GM18867 (cell line): ENCODE measurements at regions not wholly inside any gene's neighbourhood (a gene's known extent, or its start where the extent isn't known, plus 50 kb on each side); places are given as distances from the start of the nearest gene placed in this dataset.
A peak's percentile ranks its signal among the peaks of the same experiment; 100 is the strongest.

Source experiments
- ATAC-seq: cut with Tn5 transposase; IDR thresholded peaks from one replicate; pipeline ENCODE4 v1.9.1; 2021; ENCODE audit warnings: mild to moderate bottlenecking, moderate library complexity; ENCODE audit not compliant: unreplicated experiment

DNA sequence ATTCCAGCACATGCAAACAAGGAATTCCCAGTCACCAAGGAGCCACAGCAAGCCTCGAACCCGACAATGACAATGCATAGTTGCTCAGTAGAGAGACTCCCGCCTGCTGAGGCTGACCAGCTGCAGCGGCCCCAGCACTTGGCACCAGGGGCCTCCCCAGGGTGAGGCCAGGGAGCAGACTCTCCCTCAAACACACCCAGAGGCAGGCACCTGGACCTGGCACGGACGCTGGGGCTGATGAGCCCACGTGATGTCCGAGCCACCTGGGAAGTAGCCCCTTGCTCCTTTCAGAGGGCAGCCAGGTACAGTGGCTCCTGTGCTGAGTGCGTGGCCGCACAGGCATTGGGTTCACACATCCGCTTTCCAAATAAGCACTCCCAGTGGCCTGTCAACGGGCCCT lies 315.9 kb upstream of the TGFBR2 start:
- ATAC-seq, result no peak

DNA sequence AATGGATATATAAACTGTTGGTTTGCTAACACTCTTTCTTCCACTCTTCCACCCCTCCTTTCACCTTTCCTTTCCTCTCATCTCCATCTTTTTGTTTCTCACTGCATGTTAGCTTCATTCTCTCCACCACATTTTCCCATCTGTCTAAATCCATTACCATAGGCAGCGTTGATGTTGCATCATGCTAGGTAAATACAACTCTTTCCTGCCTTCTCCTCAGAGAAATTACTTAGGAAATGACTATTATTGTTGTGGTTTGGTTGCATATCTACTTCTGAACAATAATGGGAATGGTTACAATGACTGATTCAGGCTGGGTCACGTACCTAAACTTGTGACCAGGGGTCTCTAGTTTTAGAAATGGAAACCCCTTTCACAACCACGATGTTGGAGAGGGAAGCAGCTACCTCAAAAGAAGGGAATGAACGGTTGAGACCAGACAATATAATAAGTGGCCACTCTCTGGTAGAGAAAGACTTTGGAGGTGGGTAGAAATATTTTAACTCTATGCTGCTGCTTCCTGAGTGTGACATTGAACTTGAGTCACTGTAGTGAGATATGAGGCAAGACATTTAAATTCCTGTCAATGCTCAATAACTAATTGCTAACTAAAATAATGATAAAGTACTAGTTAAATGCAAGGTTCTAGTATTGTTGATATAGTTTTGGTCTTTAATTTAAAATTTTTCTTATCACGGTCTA lies 314.1 kb upstream of the TGFBR2 start:
- no peak for ATAC-seq

DNA sequence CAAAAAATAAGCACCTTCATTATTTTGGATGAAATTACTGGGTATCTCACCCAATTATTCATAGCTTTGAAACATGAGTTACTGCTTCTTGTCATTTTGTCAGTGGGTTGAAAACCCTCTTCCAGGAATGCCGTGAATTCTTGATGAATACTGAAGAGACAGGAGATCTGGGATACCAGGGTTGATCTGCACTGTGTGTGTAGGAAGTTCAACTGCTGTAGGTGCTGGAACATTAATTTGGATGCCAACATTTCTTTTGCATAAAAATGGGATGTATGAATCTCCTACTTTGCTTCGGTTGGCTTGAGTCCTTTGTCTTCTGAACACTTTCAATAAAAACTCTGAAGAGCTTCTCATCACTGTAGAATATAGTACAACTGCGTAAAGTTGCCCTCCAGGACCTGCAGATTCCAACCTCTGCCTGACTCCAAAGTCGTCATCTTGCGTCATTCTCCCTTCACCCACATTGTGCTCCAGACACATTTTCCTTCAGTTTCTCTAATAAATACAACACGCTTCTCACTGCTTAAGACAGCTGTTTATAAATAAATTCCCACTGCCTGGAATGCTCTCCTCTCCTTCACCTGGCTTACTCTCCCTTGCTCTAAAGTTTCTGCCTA lies 312.7 kb upstream of the TGFBR2 start:
- ATAC-seq, result no peak

DNA sequence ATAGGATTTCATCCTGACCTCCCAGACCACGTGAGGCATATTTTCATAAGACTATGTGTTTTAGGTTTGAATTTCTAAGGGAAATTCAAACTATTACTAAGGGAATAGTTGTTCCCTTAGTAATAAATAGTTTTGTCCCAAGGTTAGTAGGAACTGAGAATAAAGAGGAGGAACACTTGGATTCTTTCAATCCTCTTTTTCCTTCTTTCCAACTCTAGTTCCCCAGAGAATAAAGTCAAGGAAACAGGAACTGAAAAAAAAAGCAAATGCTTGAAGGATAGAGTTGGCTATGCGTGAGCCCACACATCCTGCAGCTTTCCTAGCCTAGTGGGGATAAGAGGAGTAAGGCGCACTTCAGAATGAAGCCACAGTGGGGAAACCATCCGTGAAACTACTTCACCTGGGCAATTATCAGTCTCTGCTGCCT lies 312.1 kb upstream of the TGFBR2 start:
- no peak for ATAC-seq

DNA sequence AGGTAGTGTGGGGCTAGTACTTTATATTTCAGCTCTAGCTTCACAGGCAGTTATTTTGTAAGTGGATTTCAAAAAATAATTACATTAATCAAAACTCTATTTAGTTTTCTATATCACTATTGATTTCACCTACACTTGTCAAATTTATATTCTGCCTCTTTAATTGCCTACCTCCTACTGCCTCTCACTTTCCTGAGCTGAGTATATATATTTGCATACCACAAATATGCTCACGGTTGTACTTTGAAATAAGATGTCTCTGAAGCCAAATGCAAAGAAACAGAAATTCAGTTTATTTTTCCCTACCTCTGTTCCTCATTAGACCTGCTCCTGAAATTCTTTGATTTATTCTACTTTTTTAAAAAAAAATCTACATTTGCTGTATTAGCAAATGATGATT lies 309.3 kb upstream of the TGFBR2 start:
- peak; percentile 74 for ATAC-seq

DNA sequence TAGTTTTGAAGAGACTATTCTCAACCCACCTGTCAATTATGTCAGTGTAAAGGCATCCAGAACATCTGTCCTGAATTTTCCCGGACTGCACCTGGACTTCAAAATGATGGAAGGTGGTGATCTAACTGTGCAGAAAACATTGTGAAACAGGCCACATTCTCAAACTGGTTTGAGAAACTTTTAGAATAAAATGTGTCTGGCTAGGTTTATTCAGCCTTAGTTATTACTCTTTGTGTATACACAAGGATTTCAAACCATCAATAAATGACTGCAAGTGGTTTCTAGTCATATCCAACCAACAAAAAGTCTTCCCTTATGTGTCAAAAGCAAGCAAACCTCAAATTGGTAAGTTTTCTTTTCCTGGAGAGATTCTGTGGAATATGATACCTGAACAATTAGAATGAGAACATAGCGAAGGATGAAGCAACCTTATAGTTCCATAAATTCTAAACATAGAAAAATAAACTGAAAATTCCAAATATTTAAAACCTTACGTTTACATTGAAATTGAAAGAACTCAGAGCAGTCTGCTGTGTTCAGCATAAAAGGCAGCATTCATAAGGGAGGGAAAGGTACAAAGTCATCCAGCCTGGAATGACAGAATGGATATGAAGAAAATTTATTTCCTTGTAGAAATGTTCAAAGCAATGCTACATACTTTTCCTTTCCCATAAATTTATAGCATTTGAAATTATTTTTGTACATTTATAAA lies 306.6 kb upstream of the TGFBR2 start:
- no peak for ATAC-seq

DNA sequence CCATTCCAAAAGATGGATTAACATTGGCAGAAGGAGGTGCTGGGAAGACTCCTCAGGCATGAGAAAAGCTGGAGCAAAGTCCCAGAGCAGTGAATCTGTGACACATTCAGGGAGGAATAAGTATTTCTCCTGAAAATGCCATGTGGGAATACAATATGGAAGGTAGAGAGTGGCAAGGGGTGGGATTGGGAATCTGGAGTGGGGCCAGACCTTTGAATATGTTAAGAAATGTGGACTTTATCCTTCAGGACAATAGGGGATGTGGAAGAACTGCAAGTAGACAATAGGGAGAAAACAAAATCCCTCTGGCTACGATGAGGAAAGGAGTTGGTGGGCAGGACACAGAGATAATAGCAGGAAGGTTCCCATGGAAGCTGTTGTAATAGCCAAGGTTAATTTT lies 305.6 kb upstream of the TGFBR2 start:
- no peak for ATAC-seq

DNA sequence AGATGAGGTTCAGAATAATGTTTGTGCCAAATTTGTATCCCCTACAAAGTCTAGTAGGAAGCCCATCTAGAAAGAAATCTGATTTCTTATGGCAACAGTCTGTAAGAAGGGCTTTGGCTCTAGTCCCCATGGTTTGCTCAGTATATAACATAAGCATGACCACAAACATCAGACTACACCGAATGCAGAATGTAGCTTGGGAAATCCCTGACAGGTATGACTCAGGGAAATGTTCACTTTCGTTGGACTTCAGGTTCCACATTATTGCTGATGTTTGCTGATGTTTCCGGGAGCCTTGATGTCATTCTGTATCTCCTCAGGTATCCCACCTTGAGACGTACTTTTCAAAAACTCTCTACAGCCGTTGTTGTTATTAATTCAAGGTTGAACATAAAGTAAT lies 304.4 kb upstream of the TGFBR2 start:
- ATAC-seq, result no peak

DNA sequence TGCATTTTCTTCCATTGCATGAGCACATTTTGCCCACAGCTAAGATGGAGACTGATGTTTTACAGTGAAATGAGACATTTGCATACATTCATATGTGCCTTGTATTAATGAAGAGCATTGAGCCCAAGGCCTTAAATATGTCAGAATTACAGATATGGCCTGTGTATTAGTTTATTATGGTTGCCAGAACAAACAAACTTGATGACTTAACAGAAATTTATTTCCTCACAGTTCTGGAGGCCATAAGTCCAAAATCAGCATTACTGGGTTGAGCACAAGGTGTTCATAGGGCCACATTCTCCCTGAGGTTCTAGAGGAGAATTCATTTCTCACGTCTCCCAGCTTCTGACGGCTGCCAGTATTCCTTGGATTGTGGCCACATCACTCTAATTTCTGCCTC lies 302.6 kb upstream of the TGFBR2 start:
- no peak for ATAC-seq

DNA sequence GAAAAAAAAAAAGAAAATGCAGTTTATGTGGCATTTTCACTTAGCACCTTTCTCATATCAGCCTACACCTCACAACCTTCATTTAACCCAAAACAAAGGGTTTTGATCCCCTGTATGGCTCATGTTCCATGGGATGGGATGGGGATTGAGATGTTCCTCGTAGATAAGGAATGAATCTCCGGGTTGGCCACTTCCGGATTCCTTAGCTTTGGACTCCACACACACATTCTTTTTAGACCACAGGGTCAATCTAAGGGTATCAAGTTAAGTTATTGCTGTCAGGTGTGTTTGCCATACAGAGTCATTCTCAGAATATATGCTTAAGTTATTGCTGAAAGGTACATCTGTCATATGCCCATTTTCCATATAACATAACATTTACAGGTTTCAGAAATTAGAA lies 301.4 kb upstream of the TGFBR2 start:
- no peak for ATAC-seq

DNA sequence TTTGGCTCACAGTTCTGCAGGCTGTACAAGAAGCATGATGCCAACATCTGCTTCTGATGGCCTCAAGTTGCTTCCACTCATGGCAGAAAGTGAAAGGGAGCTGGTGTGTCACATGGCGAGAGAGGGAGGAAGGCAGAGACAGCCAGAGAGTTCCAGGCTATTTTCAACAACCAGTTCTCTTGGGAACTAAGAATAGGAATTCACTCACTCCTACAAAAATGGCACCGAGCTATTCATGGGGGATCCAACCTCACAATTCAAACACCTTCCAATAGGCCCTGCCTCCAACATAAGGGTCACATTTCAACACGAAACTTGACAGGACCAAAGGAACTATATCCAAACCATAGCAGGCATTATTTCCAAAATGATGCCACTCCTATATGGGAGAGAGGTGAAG lies 299.5 kb upstream of the TGFBR2 start:
- no peak for ATAC-seq

DNA sequence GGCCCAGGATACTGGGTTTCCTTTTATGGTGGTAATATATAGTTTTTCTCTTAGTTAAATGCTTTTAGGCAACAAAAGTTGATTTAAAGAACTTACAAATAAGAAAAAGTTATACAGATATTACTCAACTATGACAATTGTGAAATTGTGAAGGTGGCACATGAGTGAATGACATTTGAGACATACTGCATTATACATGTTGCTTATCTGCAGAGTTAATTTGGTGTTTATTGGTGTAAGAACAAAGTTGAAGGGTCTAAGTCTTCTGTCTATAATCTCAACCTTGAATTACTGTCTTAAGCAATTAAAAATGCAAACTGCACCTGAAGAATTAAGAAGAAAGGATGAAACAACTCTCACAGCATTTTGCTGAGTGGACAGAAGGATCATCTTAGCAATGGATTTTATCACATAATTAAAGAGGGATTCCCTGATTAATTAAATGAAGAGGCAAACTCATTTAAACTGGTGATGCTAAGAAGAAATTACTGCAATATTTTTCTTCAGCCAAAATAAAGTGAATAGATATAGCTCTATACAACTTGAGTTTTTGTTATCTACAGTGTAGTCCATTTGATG lies 298.9 kb upstream of the TGFBR2 start:
- no peak for ATAC-seq

DNA sequence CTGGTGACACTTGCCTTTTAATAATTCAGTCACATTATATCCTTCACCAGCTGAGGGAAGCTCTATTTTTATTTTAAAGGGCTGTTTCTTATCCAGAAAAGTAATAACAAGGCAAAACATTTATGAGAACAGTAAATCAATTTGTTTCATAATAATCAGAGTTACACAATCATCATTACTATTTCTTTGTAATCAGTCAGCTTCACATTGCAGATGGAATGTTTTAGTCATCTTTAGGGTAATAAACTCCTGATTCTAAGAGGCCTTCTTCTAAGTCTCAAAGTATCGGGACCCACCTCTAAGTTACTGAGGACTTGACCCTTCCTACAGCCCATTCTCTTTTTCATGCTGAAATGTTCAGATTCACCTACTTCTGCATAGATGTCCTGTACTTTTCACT lies 298.3 kb upstream of the TGFBR2 start:
- ATAC-seq, result no peak

DNA sequence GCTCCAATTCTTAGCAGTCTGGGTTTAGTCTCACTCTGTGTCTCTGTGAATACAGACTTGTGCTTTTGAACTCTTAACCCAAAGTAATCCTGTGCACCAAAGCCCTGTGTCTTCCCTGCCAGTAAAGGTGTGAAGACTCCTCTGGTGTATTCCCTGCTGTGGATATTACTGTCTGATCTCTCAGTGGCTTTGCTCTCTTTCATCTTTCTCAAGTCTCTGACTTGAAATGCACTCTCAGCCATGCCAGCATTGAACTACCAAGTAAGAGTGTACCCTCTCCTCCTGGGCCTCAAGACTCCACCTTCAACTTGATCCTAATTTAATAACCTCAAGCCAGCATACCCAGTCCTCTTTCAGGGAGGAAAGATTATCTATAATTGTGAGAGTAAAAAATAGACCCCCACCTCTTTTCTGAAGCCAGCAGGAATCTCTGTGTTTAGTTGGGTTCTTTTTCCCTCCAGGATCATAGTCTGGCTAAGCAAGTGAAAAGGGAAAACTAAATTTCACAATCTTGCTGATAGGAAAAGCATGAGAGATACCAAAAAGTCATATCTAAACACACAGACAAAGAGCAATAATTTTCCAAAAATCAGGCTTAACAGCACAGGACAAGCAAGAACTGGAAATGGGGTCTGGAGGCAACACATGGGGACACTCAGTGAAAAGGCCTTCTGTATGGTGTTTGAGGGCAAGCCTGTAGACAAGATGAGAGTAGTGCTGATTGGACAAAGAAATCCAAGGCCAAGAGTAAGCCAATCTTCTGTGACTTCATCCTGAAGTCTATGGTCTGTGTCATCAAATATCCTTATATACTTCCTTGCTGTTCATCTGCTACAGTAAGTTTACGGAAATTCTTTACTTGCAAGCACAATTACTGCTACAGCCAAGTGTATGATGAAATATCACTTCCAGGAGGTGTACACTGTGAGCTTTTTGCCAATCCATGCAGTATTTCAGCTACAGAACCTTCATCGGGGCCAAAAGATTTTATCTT lies 296.1 kb upstream of the TGFBR2 start:
- ATAC-seq, result no peak

DNA sequence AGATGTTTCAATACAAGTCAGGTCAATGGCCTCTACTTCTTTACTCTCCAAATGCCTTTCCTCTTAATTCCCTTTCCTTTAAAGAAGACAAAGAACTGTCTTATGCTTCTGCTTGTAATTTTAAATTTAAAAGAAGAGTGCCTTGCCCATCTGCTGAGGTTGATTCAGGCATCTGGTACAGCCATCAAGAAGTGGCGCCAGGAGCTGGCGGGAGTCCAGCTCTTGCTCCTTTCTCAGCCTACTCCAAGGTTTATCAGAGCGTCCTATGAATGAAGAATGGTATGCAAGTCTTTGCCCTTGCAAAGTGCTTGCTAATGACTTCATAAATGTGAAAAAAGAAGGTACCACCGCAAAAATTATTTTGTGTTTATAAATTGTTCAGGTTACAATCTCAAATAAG lies 294.6 kb upstream of the TGFBR2 start:
- no peak for ATAC-seq

DNA sequence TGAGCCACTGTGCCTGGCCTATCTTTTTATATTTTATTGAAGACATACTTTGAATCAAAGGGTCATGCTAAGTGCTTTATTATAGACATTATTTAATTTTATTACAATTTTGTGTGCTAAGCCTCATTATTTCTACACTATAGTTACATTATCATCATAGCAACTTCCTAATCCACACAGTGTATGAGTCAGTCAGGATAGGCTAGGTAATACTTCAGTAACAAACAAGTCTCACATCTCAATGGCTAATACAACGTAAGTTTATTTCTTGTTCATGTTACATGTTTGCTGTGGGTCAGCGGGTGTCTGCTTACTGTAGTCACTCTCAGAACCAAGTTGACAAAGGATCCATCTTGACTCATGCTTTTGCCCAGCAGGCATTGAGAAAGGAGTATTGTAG lies 292.6 kb upstream of the TGFBR2 start:
- no peak for ATAC-seq

DNA sequence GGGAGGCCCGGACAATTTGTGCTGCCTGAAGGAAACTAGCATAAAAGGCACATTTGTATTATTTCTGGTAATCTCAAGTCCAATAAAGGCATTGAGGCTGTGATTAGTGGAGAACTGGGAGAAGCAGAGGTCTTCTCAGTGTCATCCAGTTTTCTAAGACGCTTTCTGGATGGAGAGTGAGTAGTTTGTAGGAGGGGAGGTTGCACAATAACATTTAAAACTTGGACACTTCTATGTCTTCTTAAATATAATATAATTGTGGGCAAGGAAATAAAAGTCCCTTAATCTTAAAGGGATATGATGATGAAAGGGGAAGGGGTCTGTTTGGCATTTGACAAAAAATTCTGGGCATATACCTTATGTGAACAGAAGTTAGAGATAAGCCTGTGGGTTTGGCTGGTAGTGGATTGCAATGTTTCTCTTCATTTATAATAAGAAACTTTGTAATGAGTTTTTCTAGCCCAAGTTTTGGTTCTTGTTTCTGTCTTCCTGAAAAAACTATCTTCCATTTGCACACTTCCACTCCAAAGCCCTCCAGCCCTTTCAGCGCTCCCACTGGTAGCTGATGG lies 291.6 kb upstream of the TGFBR2 start:
- ATAC-seq, result no peak

DNA sequence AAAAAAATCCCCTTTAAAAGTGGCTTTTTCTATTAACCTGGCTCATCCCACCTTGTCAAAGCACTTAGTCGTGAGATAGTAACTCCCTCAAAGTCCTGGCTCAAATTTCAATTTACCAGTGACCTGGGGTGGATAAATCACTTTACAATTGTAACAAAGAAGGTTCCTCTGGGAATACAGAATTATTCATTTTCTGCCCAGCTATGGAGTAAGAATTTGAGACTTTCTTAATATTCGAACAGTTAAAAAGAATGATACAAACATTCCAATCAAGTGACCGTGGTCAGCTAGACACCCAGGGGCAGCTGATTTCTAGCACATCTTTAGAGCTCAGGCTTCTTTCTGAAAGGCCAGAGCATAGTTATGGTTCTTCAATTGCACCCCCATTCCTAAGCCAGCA lies 291.0 kb upstream of the TGFBR2 start:
- no peak for ATAC-seq

DNA sequence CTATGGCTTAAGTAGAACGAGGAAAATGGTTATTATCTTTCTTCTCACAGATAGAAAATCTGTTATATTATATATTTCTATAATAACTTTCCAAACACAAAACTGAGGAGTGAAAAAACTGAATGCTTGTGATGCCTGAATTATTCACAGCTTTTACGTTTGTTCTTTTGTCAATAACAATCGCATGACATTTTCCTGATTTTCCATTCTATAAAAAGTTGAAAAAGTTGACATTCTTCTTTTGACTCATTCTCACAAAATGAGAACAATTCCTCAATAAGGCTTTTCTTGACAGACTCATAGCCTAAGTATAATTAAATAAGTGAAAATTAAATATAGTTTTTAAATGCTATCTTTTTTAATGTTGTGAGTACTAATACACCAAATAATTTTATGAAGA lies 288.8 kb upstream of the TGFBR2 start:
- ATAC-seq, result no peak

DNA sequence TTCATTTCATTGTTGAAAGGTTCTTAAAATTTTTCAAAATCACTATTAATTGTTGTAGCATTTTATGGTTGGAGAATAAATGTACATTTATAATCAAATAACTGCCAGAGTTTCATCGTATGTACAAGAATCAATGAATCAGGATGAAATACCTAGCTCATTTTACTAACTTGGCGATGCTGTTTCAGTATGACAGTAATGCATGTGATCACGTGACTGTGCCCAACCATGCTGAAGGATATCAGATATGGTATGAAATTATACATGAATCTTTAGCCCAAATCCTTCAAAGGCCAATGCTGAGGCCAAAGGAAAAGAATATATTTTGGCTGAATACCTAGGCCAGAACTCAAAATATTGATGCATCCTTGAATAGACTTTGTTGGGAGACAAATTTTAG lies 288.3 kb upstream of the TGFBR2 start:
- no peak for ATAC-seq
